Adrenal gland (tissue), 5 donors: ENCODE measurements at regions not wholly inside any gene's neighbourhood (a gene's known extent, or its start where the extent isn't known, plus 50 kb on each side); places are given as distances from the start of the nearest gene placed in this dataset.

ENCODE experiments used
- POLR2A ChIP-seq, 2 donors: fragments of 450-650 bp; IDR thresholded peaks; one replicate each; pipeline ENCODE4 v1.6.1; 2017; ENCODE audit warnings: antibody characterized with exemption in 2 of 2, mild to moderate bottlenecking in 2 of 2, moderate library complexity in 1 of 2
- TF ChIP-seq, protein P1 (sequence below), 6 experiments: fragments of 450-650 bp in 4 of 6; fragments of 200-600 bp in 2 of 6; sonication (generic) in 1 of 6; IDR thresholded peaks; 1 replicate in 5 of 6; 2 replicates in 1 of 6; pipeline versions ENCODE4 v1.5.1 to v1.8.0; 2016 to 2021; ENCODE audit warnings: antibody characterized with exemption in 6 of 6, mild to moderate bottlenecking in 2 of 6, moderate library complexity in 1 of 6
- donor health status: DM: no; HTN: no; CAD: no.

DNA sequence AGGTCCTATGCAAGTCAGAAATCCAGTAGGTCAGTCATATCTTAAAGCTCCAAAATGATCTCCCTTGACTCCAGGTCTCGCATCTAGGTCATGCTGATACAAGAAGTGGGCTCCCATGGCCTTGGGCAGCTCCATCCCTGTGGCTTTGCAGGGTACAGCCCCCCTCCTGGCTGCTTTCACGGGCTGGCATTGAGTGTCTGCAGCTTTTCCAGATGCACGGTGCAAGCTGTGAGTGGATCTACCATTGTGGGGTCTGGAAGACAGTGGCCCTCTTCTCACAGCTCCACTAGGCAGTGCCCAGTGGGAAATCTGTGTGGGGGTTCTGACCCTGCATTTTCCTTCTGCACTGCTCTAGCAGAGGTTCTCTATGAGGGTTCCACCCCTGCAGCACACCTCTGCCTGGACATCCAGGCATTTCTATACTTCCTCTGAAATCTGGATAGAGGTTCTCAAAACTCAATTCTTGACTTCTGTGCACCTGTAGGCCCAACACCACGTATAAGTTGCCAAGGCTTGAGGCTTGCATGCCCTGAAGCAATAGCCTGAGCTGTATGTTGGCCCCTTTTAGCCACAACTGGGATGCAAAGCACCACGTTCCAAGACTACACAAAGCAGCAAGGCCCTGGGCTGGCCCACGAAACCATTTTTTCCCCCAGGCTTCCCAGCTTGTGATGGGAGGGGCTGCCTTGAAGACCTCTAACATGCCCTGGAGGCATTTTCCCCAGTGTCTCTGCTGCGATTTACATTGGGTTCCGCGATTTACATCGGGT is 472.7 kb downstream of the NPHP4 start:
- TF ChIP-seq, protein P1, sequence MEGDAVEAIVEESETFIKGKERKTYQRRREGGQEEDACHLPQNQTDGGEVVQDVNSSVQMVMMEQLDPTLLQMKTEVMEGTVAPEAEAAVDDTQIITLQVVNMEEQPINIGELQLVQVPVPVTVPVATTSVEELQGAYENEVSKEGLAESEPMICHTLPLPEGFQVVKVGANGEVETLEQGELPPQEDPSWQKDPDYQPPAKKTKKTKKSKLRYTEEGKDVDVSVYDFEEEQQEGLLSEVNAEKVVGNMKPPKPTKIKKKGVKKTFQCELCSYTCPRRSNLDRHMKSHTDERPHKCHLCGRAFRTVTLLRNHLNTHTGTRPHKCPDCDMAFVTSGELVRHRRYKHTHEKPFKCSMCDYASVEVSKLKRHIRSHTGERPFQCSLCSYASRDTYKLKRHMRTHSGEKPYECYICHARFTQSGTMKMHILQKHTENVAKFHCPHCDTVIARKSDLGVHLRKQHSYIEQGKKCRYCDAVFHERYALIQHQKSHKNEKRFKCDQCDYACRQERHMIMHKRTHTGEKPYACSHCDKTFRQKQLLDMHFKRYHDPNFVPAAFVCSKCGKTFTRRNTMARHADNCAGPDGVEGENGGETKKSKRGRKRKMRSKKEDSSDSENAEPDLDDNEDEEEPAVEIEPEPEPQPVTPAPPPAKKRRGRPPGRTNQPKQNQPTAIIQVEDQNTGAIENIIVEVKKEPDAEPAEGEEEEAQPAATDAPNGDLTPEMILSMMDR (IDR thresholded peaks at IDR 0.05), result no peak
- no peak for TF ChIP-seq POLR2A (IDR thresholded peaks at IDR 0.05)
